CD4-positive, alpha-beta T cell treated with Interleukin-15 for 4 hours (primary cell): ENCODE measurements at regions not wholly inside any gene's neighbourhood (a gene's known extent, or its start where the extent isn't known, plus 50 kb on each side); places are given as distances from the start of the nearest gene placed in this dataset.

ENCODE experiments used
- DNase-seq: peaks from one replicate; pipeline ENCODE4 v3.0.0-alpha.2; 2020; ENCODE audit warnings: low spot score

GRCh38 chr22:27179161-27179560 lies 521.8 kb downstream of the MIAT start:
- DNase-seq, result no peak

GRCh38 chr22:27181537-27181936 lies 524.1 kb downstream of the MIAT start:
- DNase-seq, result no peak

- no peak for DNase-seq
Observed at GRCh38 chr22:27183474-27183873, 526.1 kb downstream of the MIAT start.

- DNase-seq, result no peak
Observed at GRCh38 chr22:27185099-27185709, 527.8 kb downstream of the MIAT start.

GRCh38 chr22:27185760-27186302 lies 528.4 kb downstream of the MIAT start:
- DNase-seq, result no peak

GRCh38 chr22:27186643-27187042 lies 529.3 kb downstream of the MIAT start:
- no peak for DNase-seq

GRCh38 chr22:27192135-27192829 lies 534.9 kb downstream of the MIAT start:
- no peak for DNase-seq

GRCh38 chr22:27193215-27193614 lies 535.8 kb downstream of the MIAT start:
- no peak for DNase-seq

- DNase-seq, result no peak
Observed at GRCh38 chr22:27193636-27194035, 536.2 kb downstream of the MIAT start.

GRCh38 chr22:27194096-27194748 lies 536.8 kb downstream of the MIAT start:
- DNase-seq, result no peak

- DNase-seq, result no peak
Observed at GRCh38 chr22:27195094-27195493, 537.7 kb downstream of the MIAT start.

- DNase-seq, result no peak
Observed at GRCh38 chr22:27195494-27195893, 538.1 kb downstream of the MIAT start.

- no peak for DNase-seq
Observed at GRCh38 chr22:27196606-27197005, 539.2 kb downstream of the MIAT start.

- DNase-seq, result no peak
Observed at GRCh38 chr22:27197052-27197451, 539.7 kb downstream of the MIAT start.

GRCh38 chr22:27197618-27198017 lies 540.2 kb downstream of the MIAT start:
- no peak for DNase-seq

GRCh38 chr22:27198518-27199035 lies 541.2 kb downstream of the MIAT start:
- no peak for DNase-seq

- DNase-seq, result no peak
Observed at GRCh38 chr22:27199354-27199753, 542.0 kb downstream of the MIAT start.

- DNase-seq, result no peak
Observed at GRCh38 chr22:27201276-27201675, 543.9 kb downstream of the MIAT start.

- DNase-seq, result no peak
Observed at GRCh38 chr22:27201741-27202140, 544.4 kb downstream of the MIAT start.

GRCh38 chr22:27203276-27203660 lies 545.9 kb downstream of the MIAT start:
- no peak for DNase-seq

GRCh38 chr22:27204280-27204679 lies 546.9 kb downstream of the MIAT start:
- DNase-seq, result no peak

- no peak for DNase-seq
Observed at GRCh38 chr22:27204817-27205216, 547.4 kb downstream of the MIAT start.
